Stimulated activated CD4-positive, alpha-beta T cell treated with anti-CD3 and anti-CD28 coated beads, Interleukin-1b, Interleukin-23, amount 100 ng/mL, for 4 hours (primary cell): ENCODE measurements at regions not wholly inside any gene's neighbourhood (a gene's known extent, or its start where the extent isn't known, plus 50 kb on each side); places are given as distances from the start of the nearest gene placed in this dataset.
"Not testable (repeated sequence)": the region's sequence is repeated elsewhere in the genome, so short reads cannot be mapped to it uniquely, and the experiment has no call there.

Experiments
- DNase-seq, 2 donors: peaks; one replicate each; pipeline ENCODE4 v3.0.0-alpha.2; 2020; ENCODE audit warnings: low read depth in 2 of 2

DNA sequence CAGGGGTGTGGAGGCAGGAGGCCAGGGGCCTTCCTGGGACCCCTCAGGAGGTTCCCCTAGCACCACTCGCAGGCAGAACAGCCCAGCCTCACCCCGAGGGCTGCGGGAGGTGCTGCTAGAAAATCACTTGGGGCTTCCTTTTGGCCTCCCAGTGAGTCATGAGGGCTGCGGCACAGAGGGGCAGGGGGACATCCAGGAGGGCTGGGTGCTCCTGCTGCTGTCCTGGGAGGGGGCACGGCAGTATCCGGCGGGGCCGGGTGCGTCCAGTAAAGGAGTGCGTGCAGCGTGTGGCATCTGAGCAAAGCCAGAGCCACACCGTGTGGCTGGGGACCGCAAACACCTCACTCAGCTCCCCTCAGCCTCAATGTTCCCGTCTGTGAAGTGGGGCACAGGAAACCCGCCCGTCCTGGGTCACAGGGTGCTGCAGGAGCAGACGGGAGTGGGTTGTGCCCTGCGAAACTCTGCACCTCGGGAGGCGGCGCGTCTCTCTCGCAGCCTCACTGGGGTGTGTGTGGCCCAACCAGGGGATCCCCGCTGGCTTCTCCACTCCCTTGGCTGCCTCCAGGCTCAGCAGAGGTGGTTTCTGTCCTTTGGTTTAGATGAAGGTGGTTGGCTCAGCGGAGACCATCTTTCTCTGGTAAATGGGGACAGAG, 117.3 kb upstream of the ZNF469 start:
- DNase-seq: not testable (repeated sequence)

DNA sequence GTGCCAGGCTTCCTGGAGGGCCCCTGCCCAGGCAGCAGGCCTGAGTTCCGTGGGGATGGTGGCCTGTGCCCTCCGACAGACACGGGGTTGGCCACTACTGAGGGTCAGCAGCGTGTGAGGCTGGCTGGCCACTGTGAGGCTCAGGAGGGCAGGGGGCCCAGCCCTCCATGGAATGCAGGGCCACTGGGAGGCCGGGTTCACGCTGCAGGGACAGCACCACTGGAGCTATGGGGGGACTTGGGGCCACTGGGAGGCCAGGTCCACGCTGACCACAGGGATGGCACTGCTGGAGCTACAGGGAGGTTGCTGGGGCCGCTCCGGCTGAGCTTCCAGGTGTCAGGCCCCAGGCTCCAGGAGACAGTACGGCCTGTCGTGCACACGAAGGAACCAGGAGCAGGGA, 116.7 kb upstream of the ZNF469 start:
- not testable (repeated sequence) for DNase-seq

- DNase-seq: not testable (repeated sequence)
Observed at GRCh38 chr16:88266935-88267551, 115.7 kb upstream of the ZNF469 start.

GRCh38 chr16:88268186-88268970, 114.4 kb upstream of the ZNF469 start:
- DNase-seq: not testable (repeated sequence)

GRCh38 chr16:88270171-88270790, 112.5 kb upstream of the ZNF469 start:
- DNase-seq: not testable (repeated sequence)

DNA sequence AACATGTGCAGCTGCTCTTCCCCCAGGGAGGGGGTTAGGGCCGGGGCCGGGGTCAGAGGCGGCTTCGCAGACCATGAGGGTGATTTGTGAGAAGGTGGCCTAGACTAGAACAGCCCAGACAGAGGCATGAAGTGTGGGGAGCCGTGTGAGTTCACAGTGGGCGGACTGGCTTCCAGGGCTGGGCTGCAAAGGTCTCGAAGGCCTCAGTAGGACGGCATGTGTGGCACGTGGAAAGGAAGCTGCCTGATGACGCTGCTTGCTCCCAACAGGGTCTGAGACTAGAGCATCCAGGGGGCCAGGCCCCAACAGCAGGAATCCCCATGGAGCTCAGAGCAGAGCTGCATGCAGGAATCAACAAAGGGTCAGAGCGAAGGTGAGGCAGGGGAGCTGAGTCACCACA, 111.5 kb upstream of the ZNF469 start:
- not testable (repeated sequence) for DNase-seq

DNA sequence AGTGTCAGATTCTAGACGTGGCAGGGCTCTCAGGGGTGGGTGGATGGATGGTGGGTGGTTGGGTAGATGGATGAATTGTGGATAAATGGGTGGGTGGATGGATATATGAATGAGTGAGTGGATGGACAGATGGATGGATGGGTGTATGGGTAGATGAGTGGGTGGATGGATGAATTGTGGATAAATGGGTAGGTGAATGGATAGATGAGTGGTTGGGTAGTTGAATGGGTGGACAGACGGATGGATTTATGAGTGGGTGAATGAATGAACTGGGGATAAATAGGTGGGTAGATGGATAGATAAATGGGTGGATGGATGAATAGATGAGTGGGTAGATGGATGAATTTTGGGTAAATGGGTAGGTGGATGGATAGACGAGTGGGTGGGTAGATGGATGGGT, 111.0 kb upstream of the ZNF469 start:
- not testable (repeated sequence) for DNase-seq

DNA sequence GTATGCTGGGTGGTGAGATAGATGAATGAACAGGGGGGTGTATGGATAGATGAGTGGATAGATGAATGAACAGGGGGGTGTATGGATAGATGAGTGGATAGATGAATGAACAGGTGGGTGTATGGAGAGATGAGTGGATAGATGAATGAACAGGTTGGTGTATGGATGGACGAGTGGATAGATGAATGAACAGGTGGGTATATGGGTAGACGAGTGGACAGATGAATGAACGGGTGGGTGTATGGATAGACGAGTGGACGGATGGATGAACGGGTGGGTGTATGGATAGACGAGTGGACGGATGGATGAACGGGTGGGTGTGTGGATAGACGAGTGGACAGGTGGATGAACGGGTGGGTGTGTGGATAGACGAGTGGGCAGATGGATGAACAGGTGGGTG, 110.3 kb upstream of the ZNF469 start:
- DNase-seq: not testable (repeated sequence)

GRCh38 chr16:88274126-88274750, 108.5 kb upstream of the ZNF469 start:
- not testable (repeated sequence) for DNase-seq

GRCh38 chr16:88274847-88275246, 107.9 kb upstream of the ZNF469 start:
- no peak for DNase-seq

- not testable (repeated sequence) for DNase-seq
Observed at GRCh38 chr16:88275336-88276122, 107.2 kb upstream of the ZNF469 start.

DNA sequence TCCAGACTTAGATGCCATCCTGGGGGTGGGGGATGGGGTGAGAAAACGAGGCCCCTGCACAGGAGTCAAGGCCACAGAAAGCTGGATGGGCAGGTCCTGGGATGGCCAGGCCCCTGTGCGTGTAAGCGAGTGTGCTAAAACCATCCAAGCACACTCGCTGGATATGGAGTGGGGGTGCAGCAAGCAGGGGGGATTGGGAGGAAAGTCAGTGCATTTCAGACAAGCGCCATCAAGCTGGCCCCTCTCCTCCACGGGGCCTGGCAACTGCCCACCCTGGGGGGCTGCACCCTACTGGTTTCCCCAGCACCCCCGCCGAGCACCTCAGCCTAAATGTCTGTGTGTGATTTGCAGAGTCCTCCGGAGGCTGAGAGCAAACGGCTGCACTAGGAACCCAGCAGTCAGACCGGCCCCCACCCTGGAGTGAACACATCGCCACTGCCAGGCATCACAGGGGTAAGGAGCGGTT, 106.6 kb upstream of the ZNF469 start:
- not testable (repeated sequence) for DNase-seq

DNA sequence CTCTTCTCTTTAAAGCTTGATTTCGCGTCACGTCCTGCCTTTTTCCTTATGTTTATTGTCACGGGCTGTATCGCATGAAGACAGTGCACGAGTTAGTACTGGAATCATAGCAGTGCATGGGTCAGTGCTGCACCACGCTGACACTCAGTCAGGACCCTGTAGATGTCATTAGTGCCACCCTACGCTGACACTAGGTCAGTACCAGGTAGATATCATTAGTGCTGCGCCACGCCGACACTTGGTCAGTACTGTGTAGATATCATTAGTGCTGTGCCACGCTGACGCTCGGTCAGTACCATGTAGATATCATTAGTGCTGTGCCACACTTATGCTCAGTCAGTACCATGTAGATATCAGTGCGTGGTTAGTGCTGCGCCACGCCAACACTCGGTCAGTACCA, 106.2 kb upstream of the ZNF469 start:
- DNase-seq: no peak

- DNase-seq: no peak
Observed at GRCh38 chr16:88279998-88280397, 102.8 kb upstream of the ZNF469 start.

- no peak for DNase-seq
Observed at GRCh38 chr16:88281858-88282563, 100.7 kb upstream of the ZNF469 start.

GRCh38 chr16:88282564-88283395, 100.0 kb upstream of the ZNF469 start:
- DNase-seq: no peak

- no peak for DNase-seq
Observed at GRCh38 chr16:88283596-88283995, 99.2 kb upstream of the ZNF469 start.

DNA sequence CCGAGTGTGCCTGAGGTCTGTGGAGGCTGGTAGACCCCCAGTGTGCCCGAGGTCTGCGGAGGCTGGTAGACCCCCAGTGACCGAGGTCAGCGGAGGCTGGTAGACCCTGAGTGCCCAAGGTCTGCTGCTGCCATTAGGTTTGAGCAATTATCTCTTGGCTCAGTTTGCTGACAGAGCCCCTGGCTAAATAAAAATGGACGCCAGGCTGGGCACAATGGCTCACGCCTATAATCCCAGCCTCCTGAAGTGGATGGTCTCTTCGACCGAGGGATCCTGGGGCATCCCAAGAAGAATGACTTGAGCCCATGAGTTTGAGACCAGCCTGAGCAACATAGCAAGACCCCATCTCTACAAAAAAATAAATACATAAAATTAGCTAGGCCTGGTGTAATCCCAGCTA, 98.7 kb upstream of the ZNF469 start:
- no peak for DNase-seq
